ENCODE measurements at regions not wholly inside any gene's neighbourhood (a gene's known extent, or its start where the extent isn't known, plus 50 kb on each side); places are given as distances from the start of the nearest gene placed in this dataset.

DNA sequence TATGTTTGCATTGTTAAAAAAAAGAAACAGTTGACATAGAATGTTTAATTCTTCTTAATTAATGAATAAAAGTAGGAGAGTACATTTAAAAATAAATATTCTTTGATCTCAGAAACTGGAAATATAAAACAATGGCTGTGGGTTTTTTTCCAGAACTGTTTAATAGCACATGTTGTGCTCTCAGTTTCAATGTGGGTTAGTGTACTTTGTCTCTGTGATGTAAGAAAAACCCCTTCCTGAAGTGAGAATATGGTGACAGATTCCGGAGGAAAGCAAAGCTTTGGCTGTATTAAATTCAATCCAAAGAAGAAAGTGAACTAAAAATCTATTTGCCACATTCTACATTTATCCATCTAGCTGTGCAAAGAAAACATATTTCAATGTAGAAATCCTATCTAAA lies 261.9 kb upstream of the ADGRL3 start:
- H3K27me3 ChIP-seq (ENCODE audit: control insufficient read depth in 2 of 2, insufficient read depth in 2 of 2, low read length in 2 of 2): no peaks in the 10 kb centered on the region
- H3K9ac ChIP-seq (ENCODE audit: low read depth in 1 of 2, low read length in 2 of 2): no peak overlapping the region
- H3K4me1 ChIP-seq (ENCODE audit: control insufficient read depth in 2 of 2, insufficient read depth in 2 of 2, low read length in 2 of 2): no peaks in the 10 kb centered on the region
- H3K36me3 ChIP-seq (ENCODE audit: control insufficient read depth in 2 of 2, insufficient read depth in 2 of 2, low read length in 2 of 2): no peaks in the 10 kb centered on the region
- no peaks in the 10 kb centered on the region for H3K9me3 ChIP-seq (ENCODE audit: control insufficient read depth in 2 of 2, low read length in 2 of 2)
- no peak overlapping the region for H3K27ac ChIP-seq (ENCODE audit: low read depth in 2 of 2, low read length in 2 of 2)
- H3K4me3 ChIP-seq (ENCODE audit: low read length in 2 of 2): no peak overlapping the region

DNA sequence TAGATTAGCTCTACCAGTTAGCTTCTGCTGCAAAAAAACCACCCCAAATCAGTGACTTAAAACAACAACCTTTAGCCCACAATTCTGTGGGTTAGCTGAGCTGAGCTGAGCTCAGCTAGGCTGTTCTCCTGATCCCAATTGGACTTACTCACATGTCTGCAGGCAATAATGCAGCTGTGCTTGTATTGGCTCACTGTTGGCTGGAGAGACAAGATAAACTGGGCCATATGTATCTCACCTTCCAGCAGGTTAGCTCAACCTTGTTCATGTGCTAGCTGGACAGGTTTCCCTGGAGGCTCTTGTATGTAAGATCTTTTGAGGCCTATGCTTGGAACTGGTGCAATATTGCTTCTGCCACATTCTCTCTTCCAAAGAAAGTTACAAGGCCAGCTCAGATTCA lies 261.5 kb upstream of the ADGRL3 start:
- Histone ChIP-seq H3K9me3 (ENCODE audit: control insufficient read depth in 2 of 2, low read length in 2 of 2) (no peaks in the 10 kb centered on the region), H3K4me3 (ENCODE audit: low read length in 2 of 2) (no peak overlapping the region), H3K27ac (ENCODE audit: low read depth in 2 of 2, low read length in 2 of 2) (no peak overlapping the region), H3K36me3 (ENCODE audit: control insufficient read depth in 2 of 2, insufficient read depth in 2 of 2, low read length in 2 of 2) (no peaks in the 10 kb centered on the region), H3K9ac (ENCODE audit: low read depth in 1 of 2, low read length in 2 of 2) (no peak overlapping the region), H3K27me3 (ENCODE audit: control insufficient read depth in 2 of 2, insufficient read depth in 2 of 2, low read length in 2 of 2) (no peaks in the 10 kb centered on the region), H3K4me1 (ENCODE audit: control insufficient read depth in 2 of 2, insufficient read depth in 2 of 2, low read length in 2 of 2) (no peaks in the 10 kb centered on the region)

DNA sequence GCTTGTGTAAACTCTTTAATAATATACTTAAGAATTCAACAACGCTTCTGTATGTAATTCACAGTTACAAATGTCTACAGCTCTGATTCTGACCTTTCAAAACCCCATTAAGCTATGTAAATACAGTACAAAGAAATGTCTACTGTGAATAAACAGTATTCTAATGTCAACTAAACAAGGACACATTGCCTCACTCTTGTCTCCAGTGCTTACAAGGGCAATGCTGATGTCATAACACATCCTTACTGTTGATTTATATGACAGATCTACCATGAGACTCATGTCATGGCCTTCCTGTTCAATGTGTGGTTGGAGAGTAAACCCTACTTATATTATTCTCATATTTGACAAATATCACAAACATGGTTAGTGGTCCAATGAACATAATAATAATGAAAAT lies 256.1 kb upstream of the ADGRL3 start:
- H3K9me3 ChIP-seq (ENCODE audit: control insufficient read depth in 2 of 2, low read length in 2 of 2): peaks cover 0 to 2% of the 10 kb centered on the region in 2 donors
- H3K27me3 ChIP-seq (ENCODE audit: control insufficient read depth in 2 of 2, insufficient read depth in 2 of 2, low read length in 2 of 2): no peaks in the 10 kb centered on the region
- no peaks in the 10 kb centered on the region for H3K36me3 ChIP-seq (ENCODE audit: control insufficient read depth in 2 of 2, insufficient read depth in 2 of 2, low read length in 2 of 2)
- no peak overlapping the region for H3K27ac ChIP-seq (ENCODE audit: low read depth in 2 of 2, low read length in 2 of 2)
- no peak overlapping the region for H3K9ac ChIP-seq (ENCODE audit: low read depth in 1 of 2, low read length in 2 of 2)
- no peak overlapping the region for H3K4me3 ChIP-seq (ENCODE audit: low read length in 2 of 2)
- no peaks in the 10 kb centered on the region for H3K4me1 ChIP-seq (ENCODE audit: control insufficient read depth in 2 of 2, insufficient read depth in 2 of 2, low read length in 2 of 2)

DNA sequence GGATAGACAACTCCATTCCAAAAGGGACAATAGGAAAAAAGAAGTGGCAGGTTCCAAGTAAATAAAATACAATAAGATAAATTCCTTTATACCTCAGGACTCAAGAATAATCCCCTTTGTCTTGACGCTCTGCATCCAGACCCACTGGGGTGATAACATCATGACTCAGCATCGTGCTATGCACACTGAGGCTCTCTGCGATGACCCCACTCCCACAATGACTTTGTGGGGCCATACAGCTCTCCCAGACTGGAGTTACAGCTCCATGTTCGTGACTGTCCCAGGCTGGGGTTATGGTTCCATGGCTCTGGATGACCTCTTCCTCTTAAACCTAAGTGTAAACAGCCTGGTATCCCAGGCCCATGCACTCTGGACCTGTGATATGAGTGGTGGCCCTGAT lies 254.5 kb upstream of the ADGRL3 start:
- no peaks in the 10 kb centered on the region for H3K4me1 ChIP-seq (ENCODE audit: control insufficient read depth in 2 of 2, insufficient read depth in 2 of 2, low read length in 2 of 2)

DNA sequence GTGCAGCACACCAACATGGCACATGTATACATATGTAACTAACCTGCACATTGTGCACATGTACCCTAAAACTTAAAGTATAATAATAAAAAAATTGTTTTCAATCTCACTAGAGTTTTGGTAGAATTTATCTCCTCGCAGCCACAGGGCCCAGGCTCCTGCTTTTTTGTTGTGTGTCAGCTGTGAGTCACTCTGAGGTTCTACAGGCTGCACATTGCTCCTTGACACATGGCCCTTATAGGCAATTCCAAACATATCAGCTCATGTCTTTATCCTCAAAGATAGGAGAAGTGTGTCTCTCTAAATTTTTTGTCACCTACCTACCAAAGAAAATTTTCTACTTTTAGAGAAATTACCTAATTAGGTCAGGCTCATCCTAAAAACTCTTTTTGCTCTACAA lies 252.1 kb upstream of the ADGRL3 start:
- Histone ChIP-seq H3K9ac (ENCODE audit: low read depth in 1 of 2, low read length in 2 of 2) (no peak overlapping the region), H3K9me3 (ENCODE audit: control insufficient read depth in 2 of 2, low read length in 2 of 2) (peaks cover 0 to 2% of the 10 kb centered on the region in 2 donors), H3K27me3 (ENCODE audit: control insufficient read depth in 2 of 2, insufficient read depth in 2 of 2, low read length in 2 of 2) (no peaks in the 10 kb centered on the region), H3K4me3 (ENCODE audit: low read length in 2 of 2) (no peak overlapping the region), H3K36me3 (ENCODE audit: control insufficient read depth in 2 of 2, insufficient read depth in 2 of 2, low read length in 2 of 2) (no peaks in the 10 kb centered on the region), H3K27ac (ENCODE audit: low read depth in 2 of 2, low read length in 2 of 2) (no peak overlapping the region), H3K4me1 (ENCODE audit: control insufficient read depth in 2 of 2, insufficient read depth in 2 of 2, low read length in 2 of 2) (no peaks in the 10 kb centered on the region)

More for the DNA sequence above, 254.5 kb upstream of the ADGRL3 start:
- H3K9me3 ChIP-seq (ENCODE audit: control insufficient read depth in 2 of 2, low read length in 2 of 2): peaks cover 0 to 2% of the 10 kb centered on the region in 2 donors
- no peaks in the 10 kb centered on the region for H3K36me3 ChIP-seq (ENCODE audit: control insufficient read depth in 2 of 2, insufficient read depth in 2 of 2, low read length in 2 of 2)
- no peak overlapping the region for H3K27ac ChIP-seq (ENCODE audit: low read depth in 2 of 2, low read length in 2 of 2)
- no peak overlapping the region for H3K9ac ChIP-seq (ENCODE audit: low read depth in 1 of 2, low read length in 2 of 2)
- H3K27me3 ChIP-seq (ENCODE audit: control insufficient read depth in 2 of 2, insufficient read depth in 2 of 2, low read length in 2 of 2): no peaks in the 10 kb centered on the region
- H3K4me3 ChIP-seq (ENCODE audit: low read length in 2 of 2): no peak overlapping the region

DNA sequence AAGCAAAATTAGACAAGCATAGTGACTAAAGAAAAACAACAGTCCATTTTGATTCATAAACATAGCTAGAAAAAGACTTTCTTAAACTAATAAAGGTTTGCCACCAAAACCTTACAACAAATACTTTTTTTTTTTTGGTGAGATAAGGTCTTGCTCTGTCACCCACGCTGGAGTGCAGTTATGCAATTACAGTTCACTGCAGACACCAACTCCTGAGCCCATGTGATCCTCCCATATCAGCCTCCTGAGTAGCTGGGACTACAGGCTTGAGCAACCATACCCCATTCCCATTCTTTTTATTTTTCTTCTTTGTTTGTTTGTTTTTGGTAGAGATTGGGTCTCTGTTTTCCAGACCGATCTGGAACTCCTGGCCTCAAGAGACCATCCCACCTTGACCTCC lies 247.2 kb upstream of the ADGRL3 start:
- H3K27me3 ChIP-seq (ENCODE audit: control insufficient read depth in 2 of 2, insufficient read depth in 2 of 2, low read length in 2 of 2): no peaks in the 10 kb centered on the region
- H3K9me3 ChIP-seq (ENCODE audit: control insufficient read depth in 2 of 2, low read length in 2 of 2): peaks cover 0 to 2% of the 10 kb centered on the region in 2 donors
- H3K27ac ChIP-seq (ENCODE audit: low read depth in 2 of 2, low read length in 2 of 2): no peak overlapping the region
- H3K4me3 ChIP-seq (ENCODE audit: low read length in 2 of 2): no peak overlapping the region
- no peaks in the 10 kb centered on the region for H3K36me3 ChIP-seq (ENCODE audit: control insufficient read depth in 2 of 2, insufficient read depth in 2 of 2, low read length in 2 of 2)
- no peaks in the 10 kb centered on the region for H3K4me1 ChIP-seq (ENCODE audit: control insufficient read depth in 2 of 2, insufficient read depth in 2 of 2, low read length in 2 of 2)
- H3K9ac ChIP-seq (ENCODE audit: low read depth in 1 of 2, low read length in 2 of 2): no peak overlapping the region

DNA sequence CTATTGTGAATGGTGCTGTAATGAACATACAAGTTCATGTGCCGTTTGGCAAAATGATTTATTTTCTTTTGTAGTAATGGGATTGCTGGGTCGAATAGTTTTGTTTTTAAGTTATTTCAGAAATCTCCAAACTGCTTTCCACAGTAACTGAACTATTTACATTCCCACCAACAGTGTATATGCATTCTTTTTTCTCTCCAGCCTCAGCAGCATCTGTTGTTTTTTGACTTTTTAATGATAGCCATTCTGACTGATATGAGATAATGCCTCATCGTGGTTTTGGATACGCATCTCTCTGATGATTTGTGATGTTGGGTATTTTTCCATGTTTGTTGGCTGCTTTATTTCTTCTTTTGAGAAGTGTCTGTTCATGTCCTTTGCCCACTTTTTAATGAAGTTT lies 246.3 kb upstream of the ADGRL3 start:
- Histone ChIP-seq H3K4me1 (ENCODE audit: control insufficient read depth in 2 of 2, insufficient read depth in 2 of 2, low read length in 2 of 2) (no peaks in the 10 kb centered on the region), H3K9ac (ENCODE audit: low read depth in 1 of 2, low read length in 2 of 2) (no peak overlapping the region), H3K36me3 (ENCODE audit: control insufficient read depth in 2 of 2, insufficient read depth in 2 of 2, low read length in 2 of 2) (no peaks in the 10 kb centered on the region), H3K4me3 (ENCODE audit: low read length in 2 of 2) (no peak overlapping the region), H3K27me3 (ENCODE audit: control insufficient read depth in 2 of 2, insufficient read depth in 2 of 2, low read length in 2 of 2) (no peaks in the 10 kb centered on the region), H3K9me3 (ENCODE audit: control insufficient read depth in 2 of 2, low read length in 2 of 2) (no peaks in the 10 kb centered on the region), H3K27ac (ENCODE audit: low read depth in 2 of 2, low read length in 2 of 2) (no peak overlapping the region)

DNA sequence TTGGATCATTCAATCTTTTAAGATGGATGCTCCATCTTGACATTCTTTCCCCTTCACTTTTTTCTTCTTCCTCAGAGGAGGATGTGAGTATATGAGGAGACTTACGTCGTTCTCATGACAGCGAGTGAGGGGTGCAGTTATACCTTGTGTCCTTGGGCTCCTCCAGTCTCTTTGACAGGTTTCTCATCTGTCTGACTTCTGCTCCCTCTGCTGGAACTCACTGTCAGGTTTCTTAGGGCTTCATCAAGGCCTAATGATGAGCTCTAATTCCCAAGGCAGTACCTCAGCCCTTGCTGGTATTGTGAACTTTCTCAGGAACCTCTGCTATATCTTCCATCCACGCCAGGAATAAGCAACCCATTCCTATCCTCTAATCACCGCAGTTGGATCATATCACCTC lies 237.8 kb upstream of the ADGRL3 start:
- no peak overlapping the region for H3K27ac ChIP-seq (ENCODE audit: low read depth in 2 of 2, low read length in 2 of 2)
- H3K9me3 ChIP-seq (ENCODE audit: control insufficient read depth in 2 of 2, low read length in 2 of 2): no peaks in the 10 kb centered on the region
- H3K27me3 ChIP-seq (ENCODE audit: control insufficient read depth in 2 of 2, insufficient read depth in 2 of 2, low read length in 2 of 2): no peaks in the 10 kb centered on the region
- no peaks in the 10 kb centered on the region for H3K36me3 ChIP-seq (ENCODE audit: control insufficient read depth in 2 of 2, insufficient read depth in 2 of 2, low read length in 2 of 2)
- no peak overlapping the region for H3K9ac ChIP-seq (ENCODE audit: low read depth in 1 of 2, low read length in 2 of 2)
- H3K4me3 ChIP-seq (ENCODE audit: low read length in 2 of 2): no peak overlapping the region
- H3K4me1 ChIP-seq (ENCODE audit: control insufficient read depth in 2 of 2, insufficient read depth in 2 of 2, low read length in 2 of 2): no peaks in the 10 kb centered on the region

DNA sequence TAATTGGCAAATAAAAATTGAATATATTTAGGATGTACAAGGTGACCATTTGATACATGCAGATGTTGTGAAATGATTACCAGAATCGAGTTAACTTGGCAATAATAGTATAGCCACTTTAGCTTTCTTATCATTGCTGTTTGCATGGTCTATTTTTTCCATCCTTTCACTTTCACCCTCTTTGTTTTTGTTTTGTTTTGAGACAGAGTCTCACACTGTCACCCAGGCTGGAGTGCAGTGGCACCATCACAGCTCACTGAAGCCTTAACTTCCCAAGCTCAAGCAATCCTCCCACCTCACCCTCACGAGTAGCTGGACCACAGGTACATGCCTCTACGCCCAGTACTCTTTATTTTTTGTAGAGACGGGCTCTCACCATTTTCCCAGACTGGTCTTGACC lies 218.6 kb upstream of the ADGRL3 start:
- H3K4me1 ChIP-seq (ENCODE audit: control insufficient read depth in 2 of 2, insufficient read depth in 2 of 2, low read length in 2 of 2): no peaks in the 10 kb centered on the region
- no peaks in the 10 kb centered on the region for H3K27me3 ChIP-seq (ENCODE audit: control insufficient read depth in 2 of 2, insufficient read depth in 2 of 2, low read length in 2 of 2)
- H3K27ac ChIP-seq (ENCODE audit: low read depth in 2 of 2, low read length in 2 of 2): no peak overlapping the region
- no peaks in the 10 kb centered on the region for H3K9me3 ChIP-seq (ENCODE audit: control insufficient read depth in 2 of 2, low read length in 2 of 2)
- no peaks in the 10 kb centered on the region for H3K36me3 ChIP-seq (ENCODE audit: control insufficient read depth in 2 of 2, insufficient read depth in 2 of 2, low read length in 2 of 2)
- no peak overlapping the region for H3K4me3 ChIP-seq (ENCODE audit: low read length in 2 of 2)
- H3K9ac ChIP-seq (ENCODE audit: low read depth in 1 of 2, low read length in 2 of 2): no peak overlapping the region

DNA sequence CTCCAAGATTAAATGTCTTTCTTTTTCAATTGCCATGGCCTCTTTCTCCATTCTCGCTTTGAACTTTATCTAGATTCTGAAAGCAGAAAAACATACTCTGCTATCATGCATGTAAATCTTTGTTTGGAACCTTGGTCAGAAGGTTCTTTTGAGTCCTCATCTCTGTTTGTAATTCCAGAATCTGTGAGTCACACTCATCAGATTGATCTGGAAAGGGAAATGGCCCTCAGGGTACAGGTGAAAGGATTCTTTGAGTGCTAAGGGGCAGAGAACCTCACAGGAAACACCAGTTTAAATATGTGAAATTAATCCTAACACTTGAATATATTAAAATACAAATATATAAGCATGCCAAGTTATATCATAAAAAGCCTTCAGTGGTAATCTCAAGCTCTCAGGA lies 211.0 kb upstream of the ADGRL3 start:
- Histone ChIP-seq H3K9ac (ENCODE audit: low read depth in 1 of 2, low read length in 2 of 2) (no peak overlapping the region), H3K36me3 (ENCODE audit: control insufficient read depth in 2 of 2, insufficient read depth in 2 of 2, low read length in 2 of 2) (no peaks in the 10 kb centered on the region), H3K9me3 (ENCODE audit: control insufficient read depth in 2 of 2, low read length in 2 of 2) (no peaks in the 10 kb centered on the region), H3K27me3 (ENCODE audit: control insufficient read depth in 2 of 2, insufficient read depth in 2 of 2, low read length in 2 of 2) (no peaks in the 10 kb centered on the region), H3K27ac (ENCODE audit: low read depth in 2 of 2, low read length in 2 of 2) (no peak overlapping the region), H3K4me3 (ENCODE audit: low read length in 2 of 2) (no peak overlapping the region), H3K4me1 (ENCODE audit: control insufficient read depth in 2 of 2, insufficient read depth in 2 of 2, low read length in 2 of 2) (no peaks in the 10 kb centered on the region)

DNA sequence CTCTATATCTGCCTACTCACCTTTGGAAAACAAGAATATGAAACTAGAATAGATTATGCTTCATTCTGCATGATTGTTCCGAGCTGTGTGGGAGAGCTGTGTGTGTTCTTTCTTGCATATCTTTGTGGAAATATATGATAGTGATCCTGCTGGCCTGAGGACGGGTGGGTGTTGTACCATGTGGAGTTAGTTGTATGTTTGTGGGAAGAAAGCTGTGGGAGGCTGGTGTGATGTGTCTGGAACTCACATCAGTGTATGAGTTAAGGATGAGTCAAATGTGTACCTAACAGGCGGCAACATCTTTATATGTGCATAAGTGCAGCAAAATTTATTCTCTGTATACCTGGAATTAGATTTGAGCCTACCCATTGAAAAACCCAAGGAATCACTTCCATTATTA lies 208.1 kb upstream of the ADGRL3 start:
- Histone ChIP-seq H3K4me3 (ENCODE audit: low read length in 2 of 2) (no peak overlapping the region), H3K4me1 (ENCODE audit: control insufficient read depth in 2 of 2, insufficient read depth in 2 of 2, low read length in 2 of 2) (no peaks in the 10 kb centered on the region), H3K9me3 (ENCODE audit: control insufficient read depth in 2 of 2, low read length in 2 of 2) (no peaks in the 10 kb centered on the region), H3K36me3 (ENCODE audit: control insufficient read depth in 2 of 2, insufficient read depth in 2 of 2, low read length in 2 of 2) (no peaks in the 10 kb centered on the region), H3K27ac (ENCODE audit: low read depth in 2 of 2, low read length in 2 of 2) (no peak overlapping the region), H3K9ac (ENCODE audit: low read depth in 1 of 2, low read length in 2 of 2) (no peak overlapping the region), H3K27me3 (ENCODE audit: control insufficient read depth in 2 of 2, insufficient read depth in 2 of 2, low read length in 2 of 2) (no peaks in the 10 kb centered on the region)

Data from mucosa of rectum (tissue), 2 donors.